C4-2B (cell line): ENCODE measurements at regions not wholly inside any gene's neighbourhood (a gene's known extent, or its start where the extent isn't known, plus 50 kb on each side); places are given as distances from the start of the nearest gene placed in this dataset.

Experiments used
- ZFX ChIP-seq: fragments of 450-650 bp; IDR thresholded peaks from 2 replicates; pipeline ENCODE4 v1.6.1; 2017
- TF ChIP-seq, protein P1 (sequence below): fragments of 450-650 bp; conservative IDR thresholded peaks from 2 replicates; pipeline ENCODE4 v1.5.1; 2017; ENCODE audit warnings: mild to moderate bottlenecking

DNA sequence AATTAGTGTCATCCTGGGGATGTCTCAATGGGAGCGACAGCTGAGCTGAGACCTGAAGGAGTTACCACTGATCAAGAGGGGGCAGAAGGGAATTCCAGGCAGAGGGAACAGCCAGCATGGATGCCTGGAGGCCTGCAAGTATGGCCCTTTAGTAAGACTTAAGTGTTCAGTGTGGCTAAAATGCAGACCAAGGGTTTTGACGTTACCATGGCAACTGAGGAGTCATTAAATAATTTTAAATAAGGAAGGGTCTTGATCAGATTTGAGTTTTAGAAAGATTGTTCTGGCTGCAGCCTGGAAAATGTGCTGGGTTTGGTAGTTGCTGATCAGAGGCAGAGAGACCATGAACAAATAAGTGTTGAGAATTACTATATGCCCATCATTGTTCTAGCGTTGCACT is 285.5 kb downstream of the USP46 start:
- TF ChIP-seq, protein P1, sequence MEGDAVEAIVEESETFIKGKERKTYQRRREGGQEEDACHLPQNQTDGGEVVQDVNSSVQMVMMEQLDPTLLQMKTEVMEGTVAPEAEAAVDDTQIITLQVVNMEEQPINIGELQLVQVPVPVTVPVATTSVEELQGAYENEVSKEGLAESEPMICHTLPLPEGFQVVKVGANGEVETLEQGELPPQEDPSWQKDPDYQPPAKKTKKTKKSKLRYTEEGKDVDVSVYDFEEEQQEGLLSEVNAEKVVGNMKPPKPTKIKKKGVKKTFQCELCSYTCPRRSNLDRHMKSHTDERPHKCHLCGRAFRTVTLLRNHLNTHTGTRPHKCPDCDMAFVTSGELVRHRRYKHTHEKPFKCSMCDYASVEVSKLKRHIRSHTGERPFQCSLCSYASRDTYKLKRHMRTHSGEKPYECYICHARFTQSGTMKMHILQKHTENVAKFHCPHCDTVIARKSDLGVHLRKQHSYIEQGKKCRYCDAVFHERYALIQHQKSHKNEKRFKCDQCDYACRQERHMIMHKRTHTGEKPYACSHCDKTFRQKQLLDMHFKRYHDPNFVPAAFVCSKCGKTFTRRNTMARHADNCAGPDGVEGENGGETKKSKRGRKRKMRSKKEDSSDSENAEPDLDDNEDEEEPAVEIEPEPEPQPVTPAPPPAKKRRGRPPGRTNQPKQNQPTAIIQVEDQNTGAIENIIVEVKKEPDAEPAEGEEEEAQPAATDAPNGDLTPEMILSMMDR: no peak
- TF ChIP-seq ZFX: no peak
